Mesothelial cell of epicardium (in vitro differentiated cells): ENCODE measurements at regions not wholly inside any gene's neighbourhood (a gene's known extent, or its start where the extent isn't known, plus 50 kb on each side); places are given as distances from the start of the nearest gene placed in this dataset.

Experiments used
- DNase-seq, 2 experiments: peaks; one replicate each; pipeline ENCODE4 v3.0.0; 2021; ENCODE audit warnings: low spot score in 2 of 2; ENCODE audit not compliant: unreplicated experiment in 2 of 2
- H3K27ac Mint-ChIP-seq: 2 replicates; pipeline ENCODE4 v1.8.0; 2021; ENCODE audit warnings: mixed read lengths
- H3K27me3 Mint-ChIP-seq: 2 replicates; pipeline ENCODE4 v1.8.0; 2021; ENCODE audit warnings: low read depth, mixed read lengths
- H3K36me3 Mint-ChIP-seq: 2 replicates; pipeline ENCODE4 v1.8.0; 2021; ENCODE audit warnings: mixed read lengths
- H3K4me1 Mint-ChIP-seq: 2 replicates; pipeline ENCODE4 v1.8.0; 2021; ENCODE audit warnings: mixed read lengths
- H3K4me3 Mint-ChIP-seq: 2 replicates; pipeline ENCODE4 v1.8.0; 2021; ENCODE audit warnings: mild to moderate bottlenecking, moderate library complexity, mixed read lengths
- H3K9me3 Mint-ChIP-seq: 2 replicates; pipeline ENCODE4 v1.8.0; 2021; ENCODE audit warnings: mixed read lengths
- TF ChIP-seq, protein P1 (sequence below): fragments of 200-600 bp; sonication (generic); IDR thresholded peaks from one replicate; pipeline ENCODE4 v1.5.0; 2021; ENCODE audit warnings: antibody characterized with exemption; ENCODE audit not compliant: unreplicated experiment

DNA sequence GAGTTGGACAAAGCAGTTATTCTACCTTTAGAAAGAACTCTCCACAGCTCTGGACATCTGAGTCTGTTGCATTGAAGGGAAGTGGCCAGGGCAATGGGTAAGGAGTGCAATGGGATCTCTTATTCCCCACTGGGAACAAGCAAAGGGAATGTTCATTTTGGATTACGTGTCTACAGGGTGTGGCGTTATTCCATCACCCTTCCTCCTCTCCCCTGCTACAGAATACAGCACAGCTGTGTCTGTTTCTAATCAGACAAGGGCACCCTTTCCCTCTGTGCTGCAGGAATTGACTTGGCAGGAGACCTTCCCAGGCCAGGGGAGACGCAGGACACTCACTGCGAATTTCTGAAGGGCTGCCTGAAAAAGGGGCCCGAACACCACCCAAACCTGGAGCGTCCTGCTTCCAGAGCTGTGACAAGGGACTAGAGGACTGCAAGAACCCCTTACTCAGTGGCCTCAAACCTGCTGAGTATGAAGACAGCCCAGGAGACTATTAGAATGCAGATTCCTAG, 163.6 kb upstream of the RAB4A start:
- H3K4me1 Mint-ChIP-seq: peaks cover 41% of the 10 kb centered on the region
- no peak for DNase-seq
- TF ChIP-seq, protein P1, sequence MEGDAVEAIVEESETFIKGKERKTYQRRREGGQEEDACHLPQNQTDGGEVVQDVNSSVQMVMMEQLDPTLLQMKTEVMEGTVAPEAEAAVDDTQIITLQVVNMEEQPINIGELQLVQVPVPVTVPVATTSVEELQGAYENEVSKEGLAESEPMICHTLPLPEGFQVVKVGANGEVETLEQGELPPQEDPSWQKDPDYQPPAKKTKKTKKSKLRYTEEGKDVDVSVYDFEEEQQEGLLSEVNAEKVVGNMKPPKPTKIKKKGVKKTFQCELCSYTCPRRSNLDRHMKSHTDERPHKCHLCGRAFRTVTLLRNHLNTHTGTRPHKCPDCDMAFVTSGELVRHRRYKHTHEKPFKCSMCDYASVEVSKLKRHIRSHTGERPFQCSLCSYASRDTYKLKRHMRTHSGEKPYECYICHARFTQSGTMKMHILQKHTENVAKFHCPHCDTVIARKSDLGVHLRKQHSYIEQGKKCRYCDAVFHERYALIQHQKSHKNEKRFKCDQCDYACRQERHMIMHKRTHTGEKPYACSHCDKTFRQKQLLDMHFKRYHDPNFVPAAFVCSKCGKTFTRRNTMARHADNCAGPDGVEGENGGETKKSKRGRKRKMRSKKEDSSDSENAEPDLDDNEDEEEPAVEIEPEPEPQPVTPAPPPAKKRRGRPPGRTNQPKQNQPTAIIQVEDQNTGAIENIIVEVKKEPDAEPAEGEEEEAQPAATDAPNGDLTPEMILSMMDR: no peak
- no peaks in the 10 kb centered on the region for H3K36me3 Mint-ChIP-seq
- no peaks in the 10 kb centered on the region for H3K27me3 Mint-ChIP-seq
- no peak overlapping the region for H3K27ac Mint-ChIP-seq
- no peak overlapping the region for H3K4me3 Mint-ChIP-seq
- H3K9me3 Mint-ChIP-seq: no peaks in the 10 kb centered on the region

DNA sequence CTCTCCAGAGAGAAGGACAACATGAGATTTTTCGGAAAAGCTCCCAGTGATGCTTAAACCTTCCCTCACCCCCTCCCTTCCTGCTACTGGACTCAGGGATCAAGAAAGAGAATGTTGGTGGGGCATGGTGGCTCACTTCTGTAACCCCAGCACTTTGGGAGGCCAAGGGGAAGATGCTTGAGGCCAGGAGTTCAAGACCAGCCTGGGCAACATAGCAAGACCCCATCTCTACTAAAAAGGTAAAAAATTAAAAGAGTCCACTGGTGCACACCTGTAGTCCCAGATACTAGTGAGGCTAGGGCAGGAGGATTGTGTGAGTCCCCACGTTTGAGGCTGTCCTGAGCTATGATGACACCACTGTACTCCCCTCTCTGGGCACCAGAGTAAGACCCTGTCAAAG, 162.9 kb upstream of the RAB4A start:
- no peak for DNase-seq
- H3K4me3 Mint-ChIP-seq: no peak overlapping the region
- H3K9me3 Mint-ChIP-seq: no peaks in the 10 kb centered on the region
- no peak overlapping the region for H3K27ac Mint-ChIP-seq
- no peaks in the 10 kb centered on the region for H3K27me3 Mint-ChIP-seq
- TF ChIP-seq, protein P1: no peak
- H3K36me3 Mint-ChIP-seq: no peaks in the 10 kb centered on the region
- H3K4me1 Mint-ChIP-seq: peaks cover 35% of the 10 kb centered on the region

- no peak overlapping the region for H3K4me3 Mint-ChIP-seq
- H3K27ac Mint-ChIP-seq: no peak overlapping the region
- TF ChIP-seq, protein P1: no peak
- no peaks in the 10 kb centered on the region for H3K36me3 Mint-ChIP-seq
- no peaks in the 10 kb centered on the region for H3K9me3 Mint-ChIP-seq
- no peaks in the 10 kb centered on the region for H3K27me3 Mint-ChIP-seq
- no peak for DNase-seq
- H3K4me1 Mint-ChIP-seq: peaks cover 33% of the 10 kb centered on the region
Observed at GRCh38 chr1:229108598-229109201, 162.2 kb upstream of the RAB4A start.

- TF ChIP-seq, protein P1: no peak
- Mint-ChIP-seq H3K4me1 (peaks cover 40% of the 10 kb centered on the region), H3K4me3 (no peak overlapping the region), H3K27ac (no peak overlapping the region), H3K36me3 (no peaks in the 10 kb centered on the region), H3K9me3 (no peaks in the 10 kb centered on the region), H3K27me3 (no peaks in the 10 kb centered on the region)
- no peak for DNase-seq
Observed at GRCh38 chr1:229109320-229109761, 161.6 kb upstream of the RAB4A start.

GRCh38 chr1:229110986-229111385, 159.9 kb upstream of the RAB4A start:
- H3K4me1 Mint-ChIP-seq: peaks cover 52% of the 10 kb centered on the region
- no peaks in the 10 kb centered on the region for H3K27me3 Mint-ChIP-seq
- no peak for DNase-seq
- no peak overlapping the region for H3K27ac Mint-ChIP-seq
- TF ChIP-seq, protein P1: no peak
- no peaks in the 10 kb centered on the region for H3K36me3 Mint-ChIP-seq
- no peaks in the 10 kb centered on the region for H3K9me3 Mint-ChIP-seq
- no peak overlapping the region for H3K4me3 Mint-ChIP-seq
